H9 (cell line): ENCODE measurements at regions not wholly inside any gene's neighbourhood (a gene's known extent, or its start where the extent isn't known, plus 50 kb on each side); places are given as distances from the start of the nearest gene placed in this dataset.

Source experiments
- DNase-seq: peaks from one replicate; pipeline ENCODE4 v3.0.0-alpha.2; 2017
- H2AFZ ChIP-seq: one replicate; pipeline ENCODE4 v1.6.1; 2013; ENCODE audit warnings: mild to moderate bottlenecking, low read length, control low read depth, moderate library complexity
- H2AK5ac ChIP-seq: 2 replicates; pipeline ENCODE4 v1.6.1; 2013; ENCODE audit warnings: low read length, control low read depth, mixed read lengths; ENCODE audit not compliant: insufficient read length
- H2BK120ac ChIP-seq: one replicate; pipeline ENCODE4 v1.6.1; 2013; ENCODE audit warnings: low read depth, mild to moderate bottlenecking, low read length, control low read depth, inconsistent platforms; ENCODE audit not compliant: poor library complexity, severe bottlenecking
- H2BK12ac ChIP-seq: 2 replicates; pipeline ENCODE4 v1.6.1; 2013; ENCODE audit warnings: low read length, control low read depth, mixed read lengths, low read depth; ENCODE audit not compliant: insufficient read length
- H2BK15ac ChIP-seq: 2 replicates; pipeline ENCODE4 v1.6.1; 2013; ENCODE audit warnings: low read depth, low read length, control low read depth
- H2BK20ac ChIP-seq: one replicate; pipeline ENCODE4 v1.6.1; 2013; ENCODE audit warnings: low read depth, mild to moderate bottlenecking, low read length, control low read depth, inconsistent platforms; ENCODE audit not compliant: poor library complexity, severe bottlenecking
- H2BK5ac ChIP-seq: 2 replicates; pipeline ENCODE4 v1.6.1; 2013; ENCODE audit warnings: low read length, control low read depth, mixed read lengths; ENCODE audit not compliant: insufficient read length
- H3K14ac ChIP-seq: 2 replicates; pipeline ENCODE4 v1.6.1; 2013; ENCODE audit warnings: low read length, control low read depth; ENCODE audit not compliant: insufficient read depth
- H3K18ac ChIP-seq: 2 replicates; pipeline ENCODE4 v1.6.1; 2013; ENCODE audit warnings: low read depth, mild to moderate bottlenecking, mixed read lengths, low read length, control low read depth; ENCODE audit not compliant: insufficient read length
- H3K23ac ChIP-seq: 2 replicates; pipeline ENCODE4 v1.6.1; 2013; ENCODE audit warnings: low read length, control low read depth, mixed read lengths, low read depth; ENCODE audit not compliant: insufficient read length
- H3K23me2 ChIP-seq: 2 replicates; pipeline ENCODE4 v1.6.1; 2013; ENCODE audit warnings: low read depth, mild to moderate bottlenecking, mixed read lengths, low read length, control low read depth; ENCODE audit not compliant: insufficient read length, poor library complexity, severe bottlenecking
- H3K27ac ChIP-seq: 2 replicates; pipeline ENCODE4 v1.5.1; 2013; ENCODE audit warnings: low read length, control low read depth, mixed read lengths, low read depth; ENCODE audit not compliant: insufficient read length
- H3K27me3 ChIP-seq: 2 replicates; pipeline ENCODE4 v1.6.1; 2013; ENCODE audit warnings: low read length, control low read depth, inconsistent platforms; ENCODE audit not compliant: insufficient read depth
- H3K4ac ChIP-seq: 2 replicates; pipeline ENCODE4 v1.6.1; 2013; ENCODE audit warnings: low read depth, mild to moderate bottlenecking, control low read depth, inconsistent platforms, low read length, moderate library complexity
- H3K4me1 ChIP-seq: 2 replicates; pipeline ENCODE4 v1.6.1; 2013; ENCODE audit warnings: low read length, control low read depth, inconsistent platforms; ENCODE audit not compliant: insufficient read depth
- H3K4me2 ChIP-seq: 2 replicates; pipeline ENCODE4 v1.6.1; 2013; ENCODE audit warnings: low read length, control low read depth, mixed read lengths; ENCODE audit not compliant: insufficient read length, insufficient read depth
- H3K56ac ChIP-seq: 2 replicates; pipeline ENCODE4 v1.6.1; 2013; ENCODE audit warnings: low read depth, mild to moderate bottlenecking, mixed read lengths, low read length, control low read depth; ENCODE audit not compliant: insufficient read length
- H3K79me1 ChIP-seq: 2 replicates; pipeline ENCODE4 v1.6.1; 2013; ENCODE audit warnings: low read depth, mild to moderate bottlenecking, moderate library complexity, low read length, control low read depth, inconsistent platforms; ENCODE audit not compliant: insufficient read depth, poor library complexity, severe bottlenecking
- H3K79me2 ChIP-seq: 2 replicates; pipeline ENCODE4 v1.6.1; 2013; ENCODE audit warnings: low read length, control low read depth, inconsistent platforms; ENCODE audit not compliant: insufficient read depth
- H3K9ac ChIP-seq: 2 replicates; pipeline ENCODE4 v1.6.1; 2013; ENCODE audit warnings: low read length, control low read depth, mixed read lengths; ENCODE audit not compliant: insufficient read length; ENCODE audit errors: extremely low read depth
- H3K9me3 ChIP-seq: one replicate; pipeline ENCODE4 v1.6.1; 2013; ENCODE audit warnings: low read depth, low read length, inconsistent platforms; ENCODE audit not compliant: control insufficient read depth
- H3T11ph ChIP-seq: one replicate; pipeline ENCODE4 v1.6.1; 2013; ENCODE audit warnings: mild to moderate bottlenecking, low read length, control low read depth, inconsistent platforms
- H4K20me1 ChIP-seq: one replicate; pipeline ENCODE4 v1.6.1; 2013; ENCODE audit not compliant: control insufficient read depth, insufficient read length, insufficient read depth
- H4K5ac ChIP-seq: 2 replicates; pipeline ENCODE4 v1.6.1; 2013; ENCODE audit warnings: low read depth, mild to moderate bottlenecking, mixed read lengths, low read length, control low read depth; ENCODE audit not compliant: insufficient read length
- H4K8ac ChIP-seq: replicated peaks from 2 replicates; pipeline ENCODE4 v1.6.1; 2013; ENCODE audit warnings: low read length, control low read depth, mixed read lengths, low read depth; ENCODE audit not compliant: insufficient read length
- H4K91ac ChIP-seq: 2 replicates; pipeline ENCODE4 v1.6.1; 2013; ENCODE audit warnings: low read depth, mild to moderate bottlenecking, moderate library complexity, mixed read lengths, low read length, control low read depth; ENCODE audit not compliant: insufficient read length
- H3K27ac Mint-ChIP-seq, 3 experiments: 2 replicates in 2 of 3; 3 replicates in 1 of 3; pipeline ENCODE4 v1.8.0; 2020 to 2021; ENCODE audit warnings: mixed read lengths in 3 of 3, mild to moderate bottlenecking in 1 of 3, moderate library complexity in 1 of 3
- H3K27me3 Mint-ChIP-seq: 2 replicates; pipeline ENCODE4 v1.8.0; 2021; ENCODE audit warnings: low read depth, mild to moderate bottlenecking, moderate library complexity, mixed read lengths
- H3K36me3 Mint-ChIP-seq, 3 experiments: 2 replicates in 2 of 3; 3 replicates in 1 of 3; pipeline ENCODE4 v1.8.0; 2020 to 2021; ENCODE audit warnings: low read depth in 3 of 3, mixed read lengths in 3 of 3; ENCODE audit not compliant: insufficient read depth in 1 of 3
- H3K4me1 Mint-ChIP-seq, 2 experiments: 2 replicates each; pipeline ENCODE4 v1.8.0; 2020; ENCODE audit warnings: mixed read lengths in 2 of 2
- H3K4me3 Mint-ChIP-seq, 2 experiments: 2 replicates in 1 of 2; 3 replicates in 1 of 2; pipeline ENCODE4 v1.8.0; 2020 to 2021; ENCODE audit warnings: mild to moderate bottlenecking in 2 of 2, mixed read lengths in 2 of 2, moderate library complexity in 1 of 2
- H3K9me3 Mint-ChIP-seq, 2 experiments: 2 replicates in 1 of 2; 3 replicates in 1 of 2; pipeline ENCODE4 v1.8.0; 2020; ENCODE audit warnings: mild to moderate bottlenecking in 2 of 2, mixed read lengths in 2 of 2, moderate library complexity in 1 of 2
- WGBS: extraction: QIAGEN DNeasy Blood & Tissue Kit; methylation state at CpG from one replicate; pipeline ENCODE4 v1.1.7; 2013; ENCODE audit warnings: missing lambda C conversion rate, low lambda C conversion rate, mixed read lengths; ENCODE audit not compliant: insufficient read length; ENCODE audit errors: extremely low coverage; 5-methylcytosine and 5-hydroxymethylcytosine counted together
- TF ChIP-seq, protein P1 (sequence below): fragments of 200-600 bp; sonication (generic); conservative IDR thresholded peaks from 3 replicates; pipeline ENCODE4 v1.8.0; 2021; ENCODE audit warnings: antibody characterized with exemption, mild to moderate bottlenecking

- Mint-ChIP-seq H3K27ac (peak overlapping the region in 1 of 3 experiments; percentile 17; a peak in 1 of 7 replicates), H3K36me3 (peaks cover 0 to 6% (median 2%) of the 10 kb centered on the region in 3 experiments; a peak in 2 of 7 replicates), H3K4me1 (peaks cover 56 to 61% of the 10 kb centered on the region in 2 experiments), H3K4me3 (no peak overlapping the region), H3K27me3 (no peaks in the 10 kb centered on the region), H3K9me3 (no peaks in the 10 kb centered on the region)
- Histone ChIP-seq H3K9ac (no peak overlapping the region), H2BK5ac (no peak overlapping the region), H4K20me1 (no peaks in the 10 kb centered on the region), H4K91ac (no peak overlapping the region), H3K23me2 (no peaks in the 10 kb centered on the region), H3K4ac (no peak overlapping the region), H2BK12ac (no peak overlapping the region), H2BK120ac (no peak overlapping the region), H3T11ph (no peak overlapping the region), H3K4me1 (peaks cover 15% of the 10 kb centered on the region), H3K14ac (no peak overlapping the region), H3K79me1 (no peaks in the 10 kb centered on the region), H3K79me2 (no peaks in the 10 kb centered on the region), H3K9me3 (no peaks in the 10 kb centered on the region), H2BK20ac (no peak overlapping the region), H3K56ac (no peak overlapping the region), H2BK15ac (no peak overlapping the region), H2AFZ (no peak overlapping the region), H2AK5ac (no peak overlapping the region), H3K27ac (no peak overlapping the region), H3K27me3 (no peaks in the 10 kb centered on the region), H3K23ac (no peak overlapping the region), H4K5ac (no peak overlapping the region), H3K4me2 (no peak overlapping the region), H4K8ac (no peak overlapping the region), H3K18ac (no peak overlapping the region)
- no peak for DNase-seq
- TF ChIP-seq, protein P1, sequence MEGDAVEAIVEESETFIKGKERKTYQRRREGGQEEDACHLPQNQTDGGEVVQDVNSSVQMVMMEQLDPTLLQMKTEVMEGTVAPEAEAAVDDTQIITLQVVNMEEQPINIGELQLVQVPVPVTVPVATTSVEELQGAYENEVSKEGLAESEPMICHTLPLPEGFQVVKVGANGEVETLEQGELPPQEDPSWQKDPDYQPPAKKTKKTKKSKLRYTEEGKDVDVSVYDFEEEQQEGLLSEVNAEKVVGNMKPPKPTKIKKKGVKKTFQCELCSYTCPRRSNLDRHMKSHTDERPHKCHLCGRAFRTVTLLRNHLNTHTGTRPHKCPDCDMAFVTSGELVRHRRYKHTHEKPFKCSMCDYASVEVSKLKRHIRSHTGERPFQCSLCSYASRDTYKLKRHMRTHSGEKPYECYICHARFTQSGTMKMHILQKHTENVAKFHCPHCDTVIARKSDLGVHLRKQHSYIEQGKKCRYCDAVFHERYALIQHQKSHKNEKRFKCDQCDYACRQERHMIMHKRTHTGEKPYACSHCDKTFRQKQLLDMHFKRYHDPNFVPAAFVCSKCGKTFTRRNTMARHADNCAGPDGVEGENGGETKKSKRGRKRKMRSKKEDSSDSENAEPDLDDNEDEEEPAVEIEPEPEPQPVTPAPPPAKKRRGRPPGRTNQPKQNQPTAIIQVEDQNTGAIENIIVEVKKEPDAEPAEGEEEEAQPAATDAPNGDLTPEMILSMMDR: no peak
- no CpG with 5 or more reads among the region's 3 CpGs for WGBS
These were observed 459.8 kb downstream of the STK39 start for GRCh38 chr2:167787562-167787961.
